K562 (cell line): ENCODE measurements at regions not wholly inside any gene's neighbourhood (a gene's known extent, or its start where the extent isn't known, plus 50 kb on each side); places are given as distances from the start of the nearest gene placed in this dataset.

Experiments used
- ATAC-seq: fragments of 200-7000 bp; cut with Tn5 transposase; 3 replicates; pipeline ENCODE4 v1.9.1; 2020; ENCODE audit warnings: moderate library complexity
- BruUV-seq: library from RNA; stranded (reverse); fragments of 400-500 nt; replicated peaks from 2 replicates; lab custom pipeline; 2021; lab: Mats Ljungman, UMichigan
- CTCF ChIA-PET: fragments of 300-600 bp; formaldehyde crosslinking; extraction: SDS; loops from one replicate; lab custom pipeline; 2021; ENCODE audit warnings: low intra/inter-chr PET ratio; lab: Yijun Ruan, JAX
- POLR2A ChIA-PET: fragments of 300-600, 350-650 bp; sonication (Branson Sonifier 250); formaldehyde crosslinking; extraction: SDS; loops from one replicate; lab custom pipeline; 2021; ENCODE audit warnings: antibody characterized with exemption, inconsistent platforms; lab: Yijun Ruan, JAX
- DNase-seq, 4 experiments: peaks; one replicate each; pipeline versions ENCODE4 v3.0.0 to v3.0.0-alpha.2; 2011 to 2018; ENCODE audit warnings: low spot score in 3 of 4, mixed read lengths in 3 of 4; ENCODE audit errors: extremely low read depth in 1 of 4
- FAIRE-seq: peaks from 2 replicates; lab custom pipeline; 2011; peaks lifted over from hg19 to GRCh38; lab: Jason Lieb, UNC
- H2AFZ ChIP-seq: 2 replicates; pipeline ENCODE4 v1.6.0; 2011; ENCODE audit warnings: low read depth, low read length, control low read depth, inconsistent platforms
- H3K27ac ChIP-seq: fragments of 200-600 bp; 3 replicates; pipeline ENCODE4 v1.8.0; 2011; ENCODE audit warnings: low read depth, mild to moderate bottlenecking, control low read depth, inconsistent platforms, low read length, moderate library complexity, mixed read lengths; ENCODE audit errors: extremely low read depth
- H3K27me3 ChIP-seq, 2 experiments: fragments of 300-600 bp in 1 of 2; 2 replicates in 1 of 2; 3 replicates in 1 of 2; pipeline versions ENCODE4 v1.6.0 to v1.8.0; 2011; ENCODE audit warnings: inconsistent platforms in 2 of 2, low read length in 2 of 2, mild to moderate bottlenecking in 1 of 2, mixed read lengths in 1 of 2, moderate library complexity in 1 of 2; ENCODE audit not compliant: control insufficient read depth in 2 of 2, insufficient read depth in 2 of 2
- H3K36me3 ChIP-seq: fragments of 300-600 bp; 3 replicates; pipeline ENCODE4 v1.8.0; 2011; ENCODE audit warnings: mild to moderate bottlenecking, low read length, inconsistent platforms; ENCODE audit not compliant: control insufficient read depth, insufficient read depth
- H3K4me1 ChIP-seq, 2 experiments: fragments of 200-600 bp in 1 of 2; replicated peaks in 1 of 2; 2 replicates in 1 of 2; 3 replicates in 1 of 2; pipeline versions ENCODE4 v1.5.1 to v1.8.0; 2011; ENCODE audit warnings: inconsistent platforms in 2 of 2, low read length in 2 of 2, mild to moderate bottlenecking in 1 of 2, mixed read lengths in 1 of 2, moderate library complexity in 1 of 2; ENCODE audit not compliant: control insufficient read depth in 2 of 2, insufficient read depth in 2 of 2
- H3K4me2 ChIP-seq: 2 replicates; pipeline ENCODE4 v1.6.1; 2011; ENCODE audit warnings: low read length, control low read depth, inconsistent platforms, mixed read lengths; ENCODE audit not compliant: insufficient read depth
- H3K4me3 ChIP-seq: fragments of 200-600 bp; sonication (generic), shearing (Covaris generic); 2 replicates; pipeline ENCODE4 v1.5.1; 2016; ENCODE audit warnings: control low read depth, inconsistent platforms
- H3K79me2 ChIP-seq: fragments of 200-600 bp; 3 replicates; pipeline ENCODE4 v1.8.0; 2011; ENCODE audit warnings: low read length, inconsistent platforms; ENCODE audit not compliant: control insufficient read depth, insufficient read depth
- H3K9ac ChIP-seq, 2 experiments: 2 replicates each; pipeline versions ENCODE4 v1.6.0 to v1.6.1; 2011; ENCODE audit warnings: low read depth in 2 of 2, low read length in 2 of 2, control low read depth in 1 of 2, inconsistent platforms in 1 of 2, mild to moderate bottlenecking in 1 of 2, mixed read lengths in 1 of 2; ENCODE audit not compliant: insufficient read depth in 1 of 2
- H3K9me1 ChIP-seq: one replicate; pipeline ENCODE4 v1.6.0; 2011; ENCODE audit warnings: inconsistent platforms, mild to moderate bottlenecking, low read length, moderate library complexity; ENCODE audit not compliant: control insufficient read depth, insufficient read depth
- H3K9me3 ChIP-seq: replicated peaks from 2 replicates; pipeline ENCODE4 v1.5.1; 2011; ENCODE audit warnings: low read depth, low read length, inconsistent platforms; ENCODE audit not compliant: control insufficient read depth, insufficient read depth
- H4K20me1 ChIP-seq: replicated peaks from 2 replicates; pipeline ENCODE4 v1.6.1; 2011; ENCODE audit warnings: low read length, inconsistent platforms, mixed read lengths; ENCODE audit not compliant: control insufficient read depth, insufficient read depth
- CHD4 ChIP-seq: fragments of 200-600 bp; sonication (generic); IDR thresholded peaks from 3 replicates; pipeline ENCODE4 v1.6.1; 2012; ENCODE audit warnings: low read depth, mild to moderate bottlenecking, mixed read lengths, low read length, inconsistent platforms; ENCODE audit not compliant: insufficient read depth, insufficient replicate concordance, poor library complexity, severe bottlenecking
- DEAF1 ChIP-seq: fragments of 450-650 bp; formaldehyde crosslinking; IDR thresholded peaks from 2 replicates; pipeline ENCODE4 v1.4.0; 2020; ENCODE audit warnings: mild to moderate bottlenecking, moderate library complexity
- ETV6 ChIP-seq, 3 experiments: fragments of 150-350 bp in 1 of 3; sonication (generic) in 1 of 3; formaldehyde crosslinking in 1 of 3; IDR thresholded peaks; 2 replicates each; pipeline versions ENCODE4 v1.6.1 to v1.8.0; 2014 to 2022; ENCODE audit warnings: borderline replicate concordance in 2 of 3, low read depth in 2 of 3, antibody characterized with exemption in 1 of 3, low read length in 1 of 3, mild to moderate bottlenecking in 1 of 3, missing genetic modification reagents in 1 of 3
- GABPA ChIP-seq: fragments of 200-800 bp; sonication (Bioruptor generic); conservative IDR thresholded peaks from 2 replicates; pipeline ENCODE4 v1.6.1; 2016; ENCODE audit warnings: low read depth, missing genetic modification characterization, missing compliant biosample characterization
- MCM3 ChIP-seq: fragments of 450-650 bp; IDR thresholded peaks from 2 replicates; pipeline ENCODE4 v1.6.1; 2016
- MXI1 ChIP-seq: IDR thresholded peaks from 2 replicates; pipeline ENCODE4 v1.6.1; 2011; ENCODE audit warnings: low read depth, mild to moderate bottlenecking, improper control_type of control experiment, low read length
- PCBP2 ChIP-seq: fragments of 200-400 bp; formaldehyde crosslinking; IDR thresholded peaks from 2 replicates; pipeline ENCODE4 v1.6.1; 2018; ENCODE audit warnings: low read length, low read depth, mild to moderate bottlenecking, moderate library complexity; ENCODE audit not compliant: poor library complexity, severe bottlenecking
- RBM22 ChIP-seq: fragments of 200-400 bp; formaldehyde crosslinking; IDR thresholded peaks from 2 replicates; pipeline ENCODE4 v1.6.1; 2018; ENCODE audit warnings: low read length, low read depth; ENCODE audit not compliant: poor library complexity, severe bottlenecking
- RFX5 ChIP-seq: IDR thresholded peaks from 2 replicates; pipeline ENCODE4 v1.6.1; 2011; ENCODE audit warnings: low read depth, mild to moderate bottlenecking, improper control_type of control experiment, low read length
- RHOXF2B ChIP-seq: fragments of 250-450 bp; sonication (Bioruptor Pico); conservative IDR thresholded peaks from 2 replicates; pipeline ENCODE4 v1.5.1; 2021
- ZFPM2 ChIP-seq: fragments of 250-450 bp; sonication (Bioruptor Pico); IDR thresholded peaks from 2 replicates; pipeline ENCODE4 v1.5.1; 2022; ENCODE audit warnings: mild to moderate bottlenecking
- ZNF764 ChIP-seq: fragments of 250-450 bp; sonication (Bioruptor Pico); IDR thresholded peaks from 2 replicates; pipeline ENCODE4 v1.4.0; 2020; ENCODE audit warnings: low read depth, mild to moderate bottlenecking, moderate library complexity
- WGBS: fragments of 100-300 bp; shearing (Covaris generic); methylation state at CpG from one replicate; pipeline ENCODE4 v1.1.6; 2016; ENCODE audit warnings: low coverage, mixed read lengths; ENCODE audit not compliant: insufficient coverage; ENCODE audit errors: missing lambda C conversion rate; 5-methylcytosine and 5-hydroxymethylcytosine counted together
- in situ Hi-C: fragments of 300-500 bp; cut with MboI; formaldehyde crosslinking; loops from 4 replicates; pipeline ENCODE4 v1.15.0; 2018; ENCODE audit warnings: inconsistent platforms, mixed read lengths
- intact Hi-C: fragments of 100-400 bp; cut with micrococcal nuclease; formaldehyde crosslinking; loops from 2 replicates; pipeline ENCODE4 v1.14.2; 2022

DNA sequence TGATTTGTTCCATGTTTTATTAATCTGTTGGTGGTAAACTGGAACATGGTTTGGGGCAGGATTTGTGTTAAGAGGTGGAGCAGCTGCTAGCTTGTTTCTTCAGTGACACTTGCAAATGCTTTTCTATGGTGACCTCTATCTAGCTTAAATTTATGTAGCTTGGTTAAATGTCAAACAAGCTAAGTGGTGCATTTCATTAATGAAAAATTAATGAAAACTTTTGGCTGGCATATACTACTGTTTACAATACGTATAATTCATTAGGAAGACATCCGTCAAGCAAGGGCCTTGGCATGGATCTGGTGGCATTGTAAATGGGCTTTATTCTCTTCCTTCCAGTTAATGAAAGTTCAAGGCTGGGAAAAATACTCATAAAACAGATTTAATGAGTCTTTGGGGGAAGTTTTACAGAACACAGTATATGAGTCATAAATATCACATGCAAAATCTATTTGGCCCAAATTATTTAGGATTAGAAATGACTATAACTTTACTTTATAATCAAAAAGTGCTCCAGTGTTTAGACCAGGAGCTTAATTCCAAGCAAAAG, 807.7 kb upstream of the SEL1L start:
- intact Hi-C loops, result no loop called here

More for the DNA sequence above, 807.7 kb upstream of the SEL1L start:
- H3K36me3 ChIP-seq, result no peaks in the 10 kb centered on the region
- no peaks in the 10 kb centered on the region for H3K27me3 ChIP-seq
- no peaks in the 10 kb centered on the region for H3K9me3 ChIP-seq
- H3K9me1 ChIP-seq, result no peaks in the 10 kb centered on the region
- no TSS peak for BruUV-seq
- no peak overlapping the region for H3K4me3 ChIP-seq
- no peak overlapping the region for H3K27ac ChIP-seq
- CTCF ChIA-PET, result no interaction called here
- H3K9ac ChIP-seq, result no peak overlapping the region
- in situ Hi-C loops, result no loop called here
- H3K4me1 ChIP-seq, result no peaks in the 10 kb centered on the region
- no peak overlapping the region for H2AFZ ChIP-seq
- no peak for DNase-seq
- ATAC-seq, result no peak
- H3K79me2 ChIP-seq, result no peaks in the 10 kb centered on the region
- H3K4me2 ChIP-seq, result no peak overlapping the region
- TF ChIP-seq RFX5 (no peak), CHD4 (no peak), ETV6 (IDR thresholded peaks at IDR 0.05; ENCODE audit: borderline replicate concordance in 1 of 2, low read depth in 2 of 2, low read length in 1 of 2) (no peak), ETV6 (CRISPR knock-in tag; IDR thresholded peaks at IDR 0.05; ENCODE audit: borderline replicate concordance) (no peak), MXI1 (no peak), GABPA (tag) (no peak), DEAF1 (CRISPR knock-in tag) (no peak), RHOXF2B (CRISPR knock-in tag) (no peak), RBM22 (no peak), PCBP2 (no peak), MCM3 (no peak), ZNF764 (CRISPR knock-in tag) (no peak), ZFPM2 (no peak)
- TF ChIP-seq, all 486 proteins: peak for 0
- no peak for FAIRE-seq
- 0% methylated on average over 2 of the region's 2 CpGs for WGBS
- H4K20me1 ChIP-seq, result no peaks in the 10 kb centered on the region
- POLR2A ChIA-PET, result no interaction called here
